ENCODE measurements at regions not wholly inside any gene's neighbourhood (a gene's known extent, or its start where the extent isn't known, plus 50 kb on each side); places are given as distances from the start of the nearest gene placed in this dataset.

- intact Hi-C loops (cut with DNase I) = no loop called here
- H3K4me3 ChIP-seq = no peak overlapping the region
- H3K27ac ChIP-seq = no peak overlapping the region
- H3K36me3 ChIP-seq = no peaks in the 10 kb centered on the region
- no peak for DNase-seq
- no peaks in the 10 kb centered on the region for H3K4me1 ChIP-seq
- H3K9me3 ChIP-seq = no peaks in the 10 kb centered on the region
- WGBS, 2 donors = 59% methylated on average over 5 of the region's 5 CpGs
- H3K27me3 ChIP-seq = no peaks in the 10 kb centered on the region
- no peak for TF ChIP-seq POLR2A (IDR thresholded peaks at IDR 0.05)
- TF ChIP-seq EP300 (IDR thresholded peaks at IDR 0.05) = no peak
- no peak for TF ChIP-seq POLR2AphosphoS5 (IDR thresholded peaks at IDR 0.05)
- TF ChIP-seq, protein P1, sequence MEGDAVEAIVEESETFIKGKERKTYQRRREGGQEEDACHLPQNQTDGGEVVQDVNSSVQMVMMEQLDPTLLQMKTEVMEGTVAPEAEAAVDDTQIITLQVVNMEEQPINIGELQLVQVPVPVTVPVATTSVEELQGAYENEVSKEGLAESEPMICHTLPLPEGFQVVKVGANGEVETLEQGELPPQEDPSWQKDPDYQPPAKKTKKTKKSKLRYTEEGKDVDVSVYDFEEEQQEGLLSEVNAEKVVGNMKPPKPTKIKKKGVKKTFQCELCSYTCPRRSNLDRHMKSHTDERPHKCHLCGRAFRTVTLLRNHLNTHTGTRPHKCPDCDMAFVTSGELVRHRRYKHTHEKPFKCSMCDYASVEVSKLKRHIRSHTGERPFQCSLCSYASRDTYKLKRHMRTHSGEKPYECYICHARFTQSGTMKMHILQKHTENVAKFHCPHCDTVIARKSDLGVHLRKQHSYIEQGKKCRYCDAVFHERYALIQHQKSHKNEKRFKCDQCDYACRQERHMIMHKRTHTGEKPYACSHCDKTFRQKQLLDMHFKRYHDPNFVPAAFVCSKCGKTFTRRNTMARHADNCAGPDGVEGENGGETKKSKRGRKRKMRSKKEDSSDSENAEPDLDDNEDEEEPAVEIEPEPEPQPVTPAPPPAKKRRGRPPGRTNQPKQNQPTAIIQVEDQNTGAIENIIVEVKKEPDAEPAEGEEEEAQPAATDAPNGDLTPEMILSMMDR (IDR thresholded peaks at IDR 0.05) = no peak
Measured at GRCh38 chr5:8958602-8959001, 587.3 kb downstream of the SEMA5A start.

- intact Hi-C loops (cut with DNase I) = no loop called here
- Histone ChIP-seq H3K9me3 (no peaks in the 10 kb centered on the region), H3K27ac (no peak overlapping the region), H3K36me3 (no peaks in the 10 kb centered on the region), H3K4me3 (no peak overlapping the region), H3K27me3 (no peaks in the 10 kb centered on the region), H3K4me1 (no peaks in the 10 kb centered on the region)
- DNase-seq = no peak
- WGBS, 2 donors = 76 to 80% methylated on average over 3 of the region's 3 CpGs
- TF ChIP-seq, protein P1 (IDR thresholded peaks at IDR 0.05) = no peak
- TF ChIP-seq POLR2A (IDR thresholded peaks at IDR 0.05) (no peak), POLR2AphosphoS5 (IDR thresholded peaks at IDR 0.05) (no peak), EP300 (IDR thresholded peaks at IDR 0.05) (no peak)
Measured at GRCh38 chr5:8961219-8961618, 584.7 kb downstream of the SEMA5A start.

DNA sequence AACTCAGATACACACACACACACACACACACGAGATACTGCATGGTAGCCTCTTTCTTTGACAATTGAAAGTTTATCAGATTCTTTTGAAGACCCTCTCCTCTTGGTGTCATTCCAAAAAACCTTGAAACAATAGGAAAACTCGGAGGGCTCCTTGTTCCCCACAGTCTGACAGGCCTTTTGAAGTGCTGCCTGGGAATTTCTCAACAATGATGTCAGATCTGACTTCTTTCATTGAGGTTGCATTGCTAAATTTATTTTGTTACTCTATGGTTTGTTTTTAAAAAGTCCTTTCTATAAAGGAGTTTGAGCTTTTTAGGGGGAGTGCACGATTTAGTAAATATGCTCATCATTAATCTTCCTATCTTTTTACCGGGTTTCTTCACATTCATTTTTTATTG, 583.9 kb downstream of the SEMA5A start:
- WGBS, 2 donors = 42 to 65% methylated on average over 4 of the region's 4 CpGs
- no peak for DNase-seq

GRCh38 chr5:8981016-8981415, 564.9 kb downstream of the SEMA5A start:
- intact Hi-C loops (cut with DNase I) = no loop called here
- no peaks in the 10 kb centered on the region for H3K36me3 ChIP-seq
- no peak overlapping the region for H3K27ac ChIP-seq
- no peak for DNase-seq
- TF ChIP-seq, protein P1 (IDR thresholded peaks at IDR 0.05) = no peak
- no peak for TF ChIP-seq POLR2AphosphoS5 (IDR thresholded peaks at IDR 0.05)
- H3K27me3 ChIP-seq = no peaks in the 10 kb centered on the region
- WGBS, 2 donors = 85 to 92% methylated on average over 5 of the region's 5 CpGs
- H3K4me1 ChIP-seq = no peaks in the 10 kb centered on the region
- no peaks in the 10 kb centered on the region for H3K9me3 ChIP-seq
- H3K4me3 ChIP-seq = no peak overlapping the region

More for the DNA sequence above, 583.9 kb downstream of the SEMA5A start:
- H3K4me3 ChIP-seq = no peak overlapping the region
- H3K4me1 ChIP-seq = no peaks in the 10 kb centered on the region
- H3K27me3 ChIP-seq = no peaks in the 10 kb centered on the region
- H3K9me3 ChIP-seq = no peaks in the 10 kb centered on the region
- intact Hi-C loops (cut with DNase I) = no loop called here
- no peak for TF ChIP-seq POLR2AphosphoS5 (IDR thresholded peaks at IDR 0.05)
- TF ChIP-seq, protein P1 (IDR thresholded peaks at IDR 0.05) = no peak
- TF ChIP-seq POLR2A (IDR thresholded peaks at IDR 0.05) = no peak
- TF ChIP-seq EP300 (IDR thresholded peaks at IDR 0.05) = no peak
- no peak overlapping the region for H3K27ac ChIP-seq
- no peaks in the 10 kb centered on the region for H3K36me3 ChIP-seq

- 78 to 86% methylated on average over 1 of the region's 1 CpG for WGBS, 2 donors
- Histone ChIP-seq H3K9me3 (no peaks in the 10 kb centered on the region), H3K4me1 (no peaks in the 10 kb centered on the region), H3K4me3 (no peak overlapping the region), H3K27me3 (no peaks in the 10 kb centered on the region), H3K27ac (no peak overlapping the region), H3K36me3 (no peaks in the 10 kb centered on the region)
- intact Hi-C loops (cut with DNase I) = no loop called here
- TF ChIP-seq EP300 (IDR thresholded peaks at IDR 0.05) (no peak), POLR2A (IDR thresholded peaks at IDR 0.05) (no peak), POLR2AphosphoS5 (IDR thresholded peaks at IDR 0.05) (no peak)
- TF ChIP-seq, protein P1 (IDR thresholded peaks at IDR 0.05) = no peak
- no peak for DNase-seq
Measured at GRCh38 chr5:8981496-8981895, 564.4 kb downstream of the SEMA5A start.
